Lower lobe of right lung (tissue), 2 donors: ENCODE measurements at regions not wholly inside any gene's neighbourhood (a gene's known extent, or its start where the extent isn't known, plus 50 kb on each side); places are given as distances from the start of the nearest gene placed in this dataset.

ENCODE experiments used
- ATAC-seq, 2 donors: fragments of 200-7000 bp; cut with Tn5 transposase; one replicate each; pipeline ENCODE4 v1.9.1; 2020 to 2022; ENCODE audit warnings: mild to moderate bottlenecking in 2 of 2, moderate library complexity in 2 of 2
- DNase-seq: peaks from one replicate; pipeline ENCODE4 v3.0.0-alpha.2; 2020
- H3K27ac ChIP-seq: fragments of 200-600 bp; one replicate; pipeline ENCODE4 v1.8.0; 2022
- H3K27me3 ChIP-seq: fragments of 200-600 bp; one replicate; pipeline ENCODE4 v1.8.0; 2022; ENCODE audit warnings: low read depth
- H3K36me3 ChIP-seq: fragments of 200-600 bp; one replicate; pipeline ENCODE4 v1.8.0; 2022; ENCODE audit warnings: mild to moderate bottlenecking
- H3K4me1 ChIP-seq: fragments of 200-600 bp; one replicate; pipeline ENCODE4 v1.8.0; 2022
- H3K4me3 ChIP-seq: fragments of 200-600 bp; one replicate; pipeline ENCODE4 v1.8.0; 2022; ENCODE audit warnings: mild to moderate bottlenecking
- H3K9me3 ChIP-seq: fragments of 200-600 bp; one replicate; pipeline ENCODE4 v1.8.0; 2022
- intact Hi-C: fragments of 100-400 bp; cut with DNase I; formaldehyde crosslinking; loops from one replicate; pipeline ENCODE4 v1.11.0; 2022
- TF ChIP-seq, protein P1 (sequence below): fragments of 200-600 bp; IDR thresholded peaks from one replicate; pipeline ENCODE4 v1.8.0; 2022; ENCODE audit warnings: antibody characterized with exemption, mild to moderate bottlenecking
- donor health status: DM: no; HTN: yes; CAD: no; lungs with severe emphysema.

DNA sequence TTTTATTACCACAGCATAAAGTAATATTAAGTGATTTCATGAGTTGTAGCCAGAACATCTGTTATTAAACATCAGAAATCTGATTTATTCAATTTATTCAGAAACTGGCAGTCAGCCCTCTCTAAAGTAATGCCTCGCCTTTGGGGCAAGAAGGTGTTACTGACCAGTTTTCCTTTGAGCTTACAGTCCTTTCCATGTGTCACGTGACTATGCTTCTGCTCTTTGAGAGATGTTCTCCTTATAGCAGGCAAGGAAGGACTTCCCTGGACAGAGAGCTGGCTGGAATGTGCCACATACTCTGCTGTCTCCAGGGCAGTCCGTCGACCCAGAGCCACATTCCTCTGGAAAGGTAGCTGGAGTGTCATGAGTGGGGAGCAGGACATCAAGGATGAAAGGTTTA is 119.7 kb downstream of the RDH14 start:
- intact Hi-C loops: no loop called here
- ATAC-seq: no peak
- Histone ChIP-seq H3K4me1 (peaks cover 3% of the 10 kb centered on the region), H3K36me3 (no peaks in the 10 kb centered on the region), H3K27me3 (no peaks in the 10 kb centered on the region), H3K4me3 (no peak overlapping the region), H3K27ac (no peak overlapping the region), H3K9me3 (no peaks in the 10 kb centered on the region)
- TF ChIP-seq, protein P1, sequence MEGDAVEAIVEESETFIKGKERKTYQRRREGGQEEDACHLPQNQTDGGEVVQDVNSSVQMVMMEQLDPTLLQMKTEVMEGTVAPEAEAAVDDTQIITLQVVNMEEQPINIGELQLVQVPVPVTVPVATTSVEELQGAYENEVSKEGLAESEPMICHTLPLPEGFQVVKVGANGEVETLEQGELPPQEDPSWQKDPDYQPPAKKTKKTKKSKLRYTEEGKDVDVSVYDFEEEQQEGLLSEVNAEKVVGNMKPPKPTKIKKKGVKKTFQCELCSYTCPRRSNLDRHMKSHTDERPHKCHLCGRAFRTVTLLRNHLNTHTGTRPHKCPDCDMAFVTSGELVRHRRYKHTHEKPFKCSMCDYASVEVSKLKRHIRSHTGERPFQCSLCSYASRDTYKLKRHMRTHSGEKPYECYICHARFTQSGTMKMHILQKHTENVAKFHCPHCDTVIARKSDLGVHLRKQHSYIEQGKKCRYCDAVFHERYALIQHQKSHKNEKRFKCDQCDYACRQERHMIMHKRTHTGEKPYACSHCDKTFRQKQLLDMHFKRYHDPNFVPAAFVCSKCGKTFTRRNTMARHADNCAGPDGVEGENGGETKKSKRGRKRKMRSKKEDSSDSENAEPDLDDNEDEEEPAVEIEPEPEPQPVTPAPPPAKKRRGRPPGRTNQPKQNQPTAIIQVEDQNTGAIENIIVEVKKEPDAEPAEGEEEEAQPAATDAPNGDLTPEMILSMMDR: no peak
- DNase-seq: no peak

DNA sequence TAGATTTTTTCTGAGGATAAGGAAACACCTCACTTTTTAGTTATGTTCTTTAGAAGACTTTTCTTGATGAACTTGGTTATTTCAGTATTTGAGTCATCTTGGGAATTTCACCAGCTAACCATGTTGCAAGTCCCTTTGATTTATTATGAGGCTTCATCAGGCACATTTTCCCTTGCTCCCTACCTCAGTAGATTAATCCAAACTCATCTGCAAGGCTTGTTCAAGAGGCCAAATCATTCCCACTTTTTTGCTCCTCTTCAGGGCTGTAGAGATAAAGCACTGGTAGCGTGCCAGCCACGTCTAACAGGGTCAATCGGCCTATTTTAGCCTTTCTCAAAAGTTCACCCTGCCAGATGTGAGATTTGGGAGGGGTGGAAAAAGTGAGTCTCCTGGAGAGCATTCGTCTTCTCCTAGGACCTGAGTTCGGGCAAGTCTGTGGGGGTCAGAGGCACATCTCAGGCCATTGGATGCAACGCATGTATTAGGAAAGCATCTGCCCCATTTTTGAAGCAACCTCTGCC is 120.3 kb downstream of the RDH14 start:
- no peak overlapping the region for H3K4me3 ChIP-seq
- DNase-seq (no peak), ATAC-seq (no peak)
- no peaks in the 10 kb centered on the region for H3K27me3 ChIP-seq
- intact Hi-C loops: no loop called here
- no peaks in the 10 kb centered on the region for H3K9me3 ChIP-seq
- H3K4me1 ChIP-seq: peaks cover 5% of the 10 kb centered on the region
- no peak overlapping the region for H3K27ac ChIP-seq
- TF ChIP-seq, protein P1: no peak
- no peaks in the 10 kb centered on the region for H3K36me3 ChIP-seq

DNA sequence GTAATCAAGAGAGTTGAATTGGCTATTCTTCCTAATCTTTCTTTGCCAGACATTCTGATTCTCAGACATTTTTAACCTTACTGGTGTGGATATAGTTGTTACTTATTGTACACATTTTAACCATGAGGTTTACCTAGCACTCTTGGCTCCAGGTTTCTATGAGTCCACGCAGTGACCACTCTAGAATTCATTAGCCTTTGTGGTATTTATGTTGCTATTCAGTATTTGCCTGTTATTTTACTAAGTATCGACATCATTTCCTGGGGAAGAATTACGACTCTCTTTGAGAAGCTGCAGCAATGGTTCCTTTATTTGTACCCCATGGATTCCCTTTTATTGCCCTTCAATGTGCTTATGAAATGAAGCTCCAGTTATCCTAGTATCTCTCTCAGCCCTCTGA is 120.7 kb downstream of the RDH14 start:
- intact Hi-C loops: no loop called here
- no peak overlapping the region for H3K4me3 ChIP-seq
- ATAC-seq (no peak), DNase-seq (no peak)
- no peak overlapping the region for H3K27ac ChIP-seq
- no peaks in the 10 kb centered on the region for H3K27me3 ChIP-seq
- no peaks in the 10 kb centered on the region for H3K36me3 ChIP-seq
- TF ChIP-seq, protein P1: no peak
- peaks cover 5% of the 10 kb centered on the region for H3K4me1 ChIP-seq
- no peaks in the 10 kb centered on the region for H3K9me3 ChIP-seq

DNA sequence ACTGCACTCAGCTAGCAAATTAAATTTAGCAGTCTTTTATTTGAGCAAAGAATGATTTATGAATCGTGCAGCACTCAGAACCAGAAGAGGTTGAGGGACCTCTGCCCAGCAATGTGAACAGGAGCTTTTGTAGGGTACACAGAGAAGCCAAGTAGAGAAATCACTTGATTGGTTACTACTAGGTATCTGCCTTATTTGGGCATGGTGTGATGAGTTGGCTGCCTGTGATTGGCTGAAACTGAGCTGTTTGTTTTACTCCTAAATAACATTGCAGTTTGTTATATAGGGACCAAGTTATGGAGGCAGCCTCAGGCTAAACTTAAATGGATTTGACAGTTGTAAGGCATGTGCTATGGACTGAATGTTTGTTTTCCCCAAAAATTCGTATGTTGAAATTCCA is 122.5 kb downstream of the RDH14 start:
- Histone ChIP-seq H3K36me3 (no peaks in the 10 kb centered on the region), H3K9me3 (no peaks in the 10 kb centered on the region), H3K4me3 (no peak overlapping the region), H3K4me1 (peaks cover 5% of the 10 kb centered on the region), H3K27ac (no peak overlapping the region), H3K27me3 (no peaks in the 10 kb centered on the region)
- ATAC-seq: no peak
- TF ChIP-seq, protein P1: no peak
- no peak for DNase-seq
- intact Hi-C loops: no loop called here

DNA sequence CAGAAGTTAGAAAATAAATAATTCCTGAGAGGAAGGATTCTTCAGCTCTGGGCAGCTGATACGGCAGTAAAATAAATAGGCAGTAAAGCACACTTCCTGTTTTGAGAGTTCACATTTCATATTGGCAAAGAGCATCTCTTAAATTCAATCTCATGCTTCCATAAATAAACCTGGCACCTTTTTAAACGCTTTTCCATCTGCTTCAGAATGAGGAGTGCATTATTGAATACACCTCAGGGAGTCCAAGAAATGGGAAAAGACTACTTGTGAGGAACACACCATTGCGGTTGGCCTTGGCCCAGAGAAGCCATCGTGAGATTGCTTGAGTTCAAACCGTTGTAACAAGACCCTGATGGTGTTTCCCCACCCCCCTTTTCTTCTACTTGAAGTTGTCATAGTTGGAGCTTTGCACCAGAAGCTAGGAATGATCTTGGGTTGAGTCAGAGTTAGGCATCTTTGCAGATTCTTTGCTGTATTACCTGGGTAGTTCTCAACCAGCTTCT is 123.9 kb downstream of the RDH14 start:
- DNase-seq: no peak
- no peaks in the 10 kb centered on the region for H3K36me3 ChIP-seq
- intact Hi-C loops: no loop called here
- H3K9me3 ChIP-seq: no peaks in the 10 kb centered on the region
- H3K4me1 ChIP-seq: peaks cover 5% of the 10 kb centered on the region
- no peak overlapping the region for H3K4me3 ChIP-seq
- H3K27me3 ChIP-seq: no peaks in the 10 kb centered on the region
- no peak overlapping the region for H3K27ac ChIP-seq
- TF ChIP-seq, protein P1: no peak
- ATAC-seq: no peak
